ENCODE measurements at regions not wholly inside any gene's neighbourhood (a gene's known extent, or its start where the extent isn't known, plus 50 kb on each side); places are given as distances from the start of the nearest gene placed in this dataset.

GRCh38 chr16:72291531-72291981 is 119.6 kb upstream of the PMFBP1 start:
- intact Hi-C loops (cut with DNase I; ENCODE audit: low total_unique reads): no loop called here
- H3K27ac ChIP-seq: no peak overlapping the region
- H3K9me3 ChIP-seq: no peaks in the 10 kb centered on the region
- no peak overlapping the region for H3K4me3 ChIP-seq
- H3K27me3 ChIP-seq (replicated peaks in 1 of 7): no peaks in the 10 kb centered on the region
- no peaks in the 10 kb centered on the region for H3K4me1 ChIP-seq
- DNase-seq: no peak
- TF ChIP-seq POLR2A (IDR thresholded peaks at IDR 0.05): no peak
- TF ChIP-seq, protein P1, sequence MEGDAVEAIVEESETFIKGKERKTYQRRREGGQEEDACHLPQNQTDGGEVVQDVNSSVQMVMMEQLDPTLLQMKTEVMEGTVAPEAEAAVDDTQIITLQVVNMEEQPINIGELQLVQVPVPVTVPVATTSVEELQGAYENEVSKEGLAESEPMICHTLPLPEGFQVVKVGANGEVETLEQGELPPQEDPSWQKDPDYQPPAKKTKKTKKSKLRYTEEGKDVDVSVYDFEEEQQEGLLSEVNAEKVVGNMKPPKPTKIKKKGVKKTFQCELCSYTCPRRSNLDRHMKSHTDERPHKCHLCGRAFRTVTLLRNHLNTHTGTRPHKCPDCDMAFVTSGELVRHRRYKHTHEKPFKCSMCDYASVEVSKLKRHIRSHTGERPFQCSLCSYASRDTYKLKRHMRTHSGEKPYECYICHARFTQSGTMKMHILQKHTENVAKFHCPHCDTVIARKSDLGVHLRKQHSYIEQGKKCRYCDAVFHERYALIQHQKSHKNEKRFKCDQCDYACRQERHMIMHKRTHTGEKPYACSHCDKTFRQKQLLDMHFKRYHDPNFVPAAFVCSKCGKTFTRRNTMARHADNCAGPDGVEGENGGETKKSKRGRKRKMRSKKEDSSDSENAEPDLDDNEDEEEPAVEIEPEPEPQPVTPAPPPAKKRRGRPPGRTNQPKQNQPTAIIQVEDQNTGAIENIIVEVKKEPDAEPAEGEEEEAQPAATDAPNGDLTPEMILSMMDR (IDR thresholded peaks at IDR 0.05 in 8 of 11, conservative IDR thresholded peaks at IDR 0.05 in 3 of 11): no peak
- no peak for TF ChIP-seq POLR2AphosphoS5 (IDR thresholded peaks at IDR 0.05)
- H3K36me3 ChIP-seq: no peaks in the 10 kb centered on the region

DNA sequence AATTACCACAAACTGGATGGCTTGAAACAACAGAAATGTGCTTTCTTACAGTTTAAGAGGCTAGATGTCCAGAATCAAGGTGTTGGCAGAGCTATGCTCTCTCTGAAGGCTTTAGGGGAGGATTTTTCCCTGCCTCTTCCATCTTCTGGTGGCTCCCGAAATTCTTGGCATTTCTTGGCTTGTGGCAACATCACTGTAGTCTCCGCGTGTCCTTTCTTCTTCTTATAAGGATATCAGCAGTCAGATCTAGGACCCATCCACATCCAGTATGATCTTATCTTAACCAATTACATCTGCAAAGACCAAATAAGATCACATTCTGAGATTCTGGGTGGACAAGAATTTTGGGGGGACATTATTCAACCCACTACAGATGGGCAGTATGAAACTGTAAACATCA is 119.2 kb upstream of the PMFBP1 start:
- no peak for DNase-seq
- no peak for TF ChIP-seq POLR2A (IDR thresholded peaks at IDR 0.05)
- no peak for TF ChIP-seq POLR2AphosphoS5 (IDR thresholded peaks at IDR 0.05)
- TF ChIP-seq, protein P1 (IDR thresholded peaks at IDR 0.05 in 8 of 11, conservative IDR thresholded peaks at IDR 0.05 in 3 of 11): no peak
- Histone ChIP-seq H3K4me1 (no peaks in the 10 kb centered on the region), H3K36me3 (no peaks in the 10 kb centered on the region), H3K27ac (no peak overlapping the region), H3K9me3 (no peaks in the 10 kb centered on the region), H3K27me3 (replicated peaks in 1 of 7) (no peaks in the 10 kb centered on the region), H3K4me3 (no peak overlapping the region)
- 80 to 96% (median 91%) methylated on average over 3 of the region's 3 CpGs for WGBS, 5 donors
- intact Hi-C loops (cut with DNase I; ENCODE audit: low total_unique reads): no loop called here

DNA sequence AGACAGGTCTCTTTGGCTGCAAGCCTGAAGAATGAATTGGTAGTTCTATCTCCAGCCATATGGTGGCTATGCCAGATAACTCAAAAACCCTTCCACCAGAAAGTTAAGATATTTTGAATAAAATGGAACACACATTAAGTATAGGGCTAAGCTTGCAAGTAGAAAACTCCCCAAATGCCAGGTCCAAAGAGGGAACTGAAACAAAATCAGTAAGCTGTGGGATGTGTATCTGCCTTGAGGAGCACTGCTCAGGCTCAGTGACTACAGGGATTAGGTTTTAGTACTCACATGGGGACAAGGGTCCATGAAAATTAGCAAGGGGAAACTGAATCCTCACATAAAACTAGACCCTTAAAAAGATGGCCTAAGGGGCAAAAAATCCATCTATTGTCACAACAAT is 115.7 kb upstream of the PMFBP1 start:
- DNase-seq: no peak
- Histone ChIP-seq H3K4me1 (no peaks in the 10 kb centered on the region), H3K36me3 (no peaks in the 10 kb centered on the region), H3K9me3 (no peaks in the 10 kb centered on the region), H3K4me3 (no peak overlapping the region), H3K27ac (no peak overlapping the region), H3K27me3 (replicated peaks in 1 of 7) (no peaks in the 10 kb centered on the region)
- TF ChIP-seq POLR2A (IDR thresholded peaks at IDR 0.05) (no peak), POLR2AphosphoS5 (IDR thresholded peaks at IDR 0.05) (no peak)
- TF ChIP-seq, protein P1 (IDR thresholded peaks at IDR 0.05 in 8 of 11, conservative IDR thresholded peaks at IDR 0.05 in 3 of 11): no peak
- intact Hi-C loops (cut with DNase I; ENCODE audit: low total_unique reads): no loop called here

- intact Hi-C loops (cut with DNase I; ENCODE audit: low total_unique reads): no loop called here
- TF ChIP-seq, protein P1 (IDR thresholded peaks at IDR 0.05 in 8 of 11, conservative IDR thresholded peaks at IDR 0.05 in 3 of 11): no peak
- no peak for TF ChIP-seq POLR2AphosphoS5 (IDR thresholded peaks at IDR 0.05)
- TF ChIP-seq POLR2A (IDR thresholded peaks at IDR 0.05): no peak
- WGBS, 5 donors: 89 to 96% (median 93%) methylated on average over 3 of the region's 3 CpGs
These were observed 115.1 kb upstream of the PMFBP1 start for GRCh38 chr16:72286936-72287620.

More at GRCh38 chr16:72286936-72287620, 115.1 kb upstream of the PMFBP1 start:
- no peaks in the 10 kb centered on the region for H3K4me1 ChIP-seq
- no peaks in the 10 kb centered on the region for H3K36me3 ChIP-seq
- H3K27me3 ChIP-seq (replicated peaks in 1 of 7): no peaks in the 10 kb centered on the region
- no peaks in the 10 kb centered on the region for H3K9me3 ChIP-seq
- no peak overlapping the region for H3K4me3 ChIP-seq
- DNase-seq: no peak
- no peak overlapping the region for H3K27ac ChIP-seq
